OCI-LY7 (cell line): ENCODE measurements at regions not wholly inside any gene's neighbourhood (a gene's known extent, or its start where the extent isn't known, plus 50 kb on each side); places are given as distances from the start of the nearest gene placed in this dataset.

Experiments
- EZH2phosphoT487 ChIP-seq: fragments of 200-600 bp; sonication (generic); IDR thresholded peaks from 2 replicates; pipeline ENCODE4 v1.6.1; 2018; ENCODE audit warnings: low read depth, borderline replicate concordance, mild to moderate bottlenecking, mixed run types, antibody characterized with exemption, low read length, moderate library complexity, mixed read lengths
- TF ChIP-seq, protein P1 (sequence below): fragments of 200-600 bp; sonication (generic); conservative IDR thresholded peaks from 2 replicates; pipeline ENCODE4 v1.5.1; 2014; ENCODE audit warnings: mild to moderate bottlenecking, antibody characterized with exemption, low read length, moderate library complexity, mixed read lengths

DNA sequence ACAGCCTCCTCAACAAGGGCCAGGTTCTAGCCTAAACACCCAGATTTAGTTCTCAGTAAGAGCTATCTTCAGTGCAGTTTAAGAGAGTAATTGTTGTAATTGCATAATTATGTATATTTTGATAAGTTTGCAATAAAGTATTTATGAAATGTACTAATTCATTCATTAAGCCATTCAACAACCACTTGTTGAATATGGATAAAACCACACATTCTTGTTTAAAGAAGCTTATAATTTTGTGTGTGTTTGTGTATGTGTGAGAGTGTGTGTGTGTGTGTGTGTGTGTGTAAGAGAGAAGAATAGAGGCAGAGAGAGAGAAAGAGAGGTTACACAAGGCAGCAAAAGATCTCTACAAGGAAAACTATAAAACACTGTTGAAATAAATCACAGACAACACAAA, 115.0 kb upstream of the SLC25A13 start:
- TF ChIP-seq, protein P1, sequence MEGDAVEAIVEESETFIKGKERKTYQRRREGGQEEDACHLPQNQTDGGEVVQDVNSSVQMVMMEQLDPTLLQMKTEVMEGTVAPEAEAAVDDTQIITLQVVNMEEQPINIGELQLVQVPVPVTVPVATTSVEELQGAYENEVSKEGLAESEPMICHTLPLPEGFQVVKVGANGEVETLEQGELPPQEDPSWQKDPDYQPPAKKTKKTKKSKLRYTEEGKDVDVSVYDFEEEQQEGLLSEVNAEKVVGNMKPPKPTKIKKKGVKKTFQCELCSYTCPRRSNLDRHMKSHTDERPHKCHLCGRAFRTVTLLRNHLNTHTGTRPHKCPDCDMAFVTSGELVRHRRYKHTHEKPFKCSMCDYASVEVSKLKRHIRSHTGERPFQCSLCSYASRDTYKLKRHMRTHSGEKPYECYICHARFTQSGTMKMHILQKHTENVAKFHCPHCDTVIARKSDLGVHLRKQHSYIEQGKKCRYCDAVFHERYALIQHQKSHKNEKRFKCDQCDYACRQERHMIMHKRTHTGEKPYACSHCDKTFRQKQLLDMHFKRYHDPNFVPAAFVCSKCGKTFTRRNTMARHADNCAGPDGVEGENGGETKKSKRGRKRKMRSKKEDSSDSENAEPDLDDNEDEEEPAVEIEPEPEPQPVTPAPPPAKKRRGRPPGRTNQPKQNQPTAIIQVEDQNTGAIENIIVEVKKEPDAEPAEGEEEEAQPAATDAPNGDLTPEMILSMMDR: no peak
- TF ChIP-seq EZH2phosphoT487: no peak
